ENCODE measurements at regions not wholly inside any gene's neighbourhood (a gene's known extent, or its start where the extent isn't known, plus 50 kb on each side); places are given as distances from the start of the nearest gene placed in this dataset.
"Not testable (repeated sequence)": the region's sequence is repeated elsewhere in the genome, so short reads cannot be mapped to it uniquely, and the experiment has no call there.

DNA sequence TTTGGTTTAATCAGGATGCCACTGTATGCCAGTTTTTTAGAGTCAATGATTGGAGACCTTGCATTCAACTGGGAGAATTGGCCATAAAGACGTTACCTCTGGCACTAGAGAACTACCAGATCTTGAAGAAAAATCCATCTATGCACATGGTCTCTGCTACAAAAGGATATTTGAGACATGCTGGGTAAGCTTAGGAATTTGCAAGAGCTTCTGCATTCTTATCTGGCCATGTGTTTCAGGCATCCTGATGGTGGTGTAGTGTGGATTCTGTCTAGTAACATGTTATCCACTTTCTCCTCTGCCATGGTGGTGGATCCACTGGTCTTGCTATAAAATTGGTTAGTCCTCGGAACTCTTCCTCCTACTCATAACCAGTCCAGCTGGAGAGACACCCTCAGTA lies 185.3 kb upstream of the WDFY3 start:
- Mint-ChIP-seq H3K36me3 (no peaks in the 10 kb centered on the region), H3K4me3 (no peak overlapping the region), H3K9me3 (peaks cover 0 to 21% (median 7%) of the 10 kb centered on the region in 6 donors), H3K27ac (no peak overlapping the region), H3K4me1 (no peaks in the 10 kb centered on the region), H3K27me3 (ENCODE audit: low read depth in 3 of 3) (no peaks in the 10 kb centered on the region)
- DNase-seq = no peak

GRCh38 chr4:85152480-85152879 lies 186.0 kb upstream of the WDFY3 start:
- Mint-ChIP-seq H3K4me3 (no peak overlapping the region), H3K36me3 (no peaks in the 10 kb centered on the region), H3K27me3 (ENCODE audit: low read depth in 3 of 3) (no peaks in the 10 kb centered on the region), H3K4me1 (no peaks in the 10 kb centered on the region), H3K27ac (no peak overlapping the region), H3K9me3 (peaks cover 0 to 21% (median 7%) of the 10 kb centered on the region in 6 donors)
- DNase-seq = no peak

DNA sequence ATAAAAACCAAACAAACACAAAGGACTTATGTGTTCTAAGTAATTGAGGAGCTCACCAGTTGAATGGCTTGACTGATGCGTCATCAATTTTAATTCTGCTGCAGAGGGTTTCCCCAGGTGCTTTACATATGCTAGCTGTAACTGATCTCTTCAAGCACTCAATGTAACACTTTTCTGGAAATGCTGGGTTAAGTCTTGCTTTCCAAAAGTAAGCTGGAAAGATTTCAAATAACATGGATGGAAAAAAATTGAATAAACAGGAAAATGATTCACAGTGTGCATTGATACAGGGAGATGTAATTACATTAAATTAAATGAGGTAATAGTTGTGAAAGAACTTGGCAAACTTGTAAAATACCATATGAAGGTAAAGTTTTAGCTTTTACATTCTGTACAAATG lies 186.7 kb upstream of the WDFY3 start:
- H3K36me3 Mint-ChIP-seq = no peaks in the 10 kb centered on the region
- H3K27ac Mint-ChIP-seq = no peak overlapping the region
- peaks cover 0 to 21% (median 9%) of the 10 kb centered on the region in 6 donors for H3K9me3 Mint-ChIP-seq
- peaks cover 0 to 2% (median 0%) of the 10 kb centered on the region in 3 donors for H3K27me3 Mint-ChIP-seq (ENCODE audit: low read depth in 3 of 3)
- H3K4me3 Mint-ChIP-seq = no peak overlapping the region
- no peak for DNase-seq
- no peaks in the 10 kb centered on the region for H3K4me1 Mint-ChIP-seq

DNA sequence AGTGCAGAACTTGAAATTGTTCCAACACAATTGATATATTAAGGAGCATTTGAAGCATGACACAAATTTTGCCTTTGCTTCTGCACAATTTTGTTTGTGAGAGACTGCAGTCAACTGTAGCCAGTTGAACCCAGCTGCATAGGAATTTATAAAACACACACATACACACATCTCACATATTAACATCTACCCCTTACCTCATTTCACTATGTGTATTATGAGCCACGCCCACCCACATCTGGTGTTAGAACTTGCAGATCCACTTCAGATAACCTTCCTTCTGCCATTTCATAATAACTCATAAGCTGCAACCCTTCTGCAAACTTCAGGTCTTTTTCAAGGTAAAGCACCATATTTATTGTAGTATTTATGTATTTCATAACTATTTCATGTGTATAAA lies 188.1 kb upstream of the WDFY3 start:
- peaks cover 0 to 2% (median 0%) of the 10 kb centered on the region in 3 donors for H3K27me3 Mint-ChIP-seq (ENCODE audit: low read depth in 3 of 3)
- DNase-seq = no peak
- H3K36me3 Mint-ChIP-seq = no peaks in the 10 kb centered on the region
- no peak overlapping the region for H3K4me3 Mint-ChIP-seq
- no peaks in the 10 kb centered on the region for H3K4me1 Mint-ChIP-seq
- no peak overlapping the region for H3K27ac Mint-ChIP-seq
- peaks cover 0 to 20% (median 9%) of the 10 kb centered on the region in 6 donors for H3K9me3 Mint-ChIP-seq

DNA sequence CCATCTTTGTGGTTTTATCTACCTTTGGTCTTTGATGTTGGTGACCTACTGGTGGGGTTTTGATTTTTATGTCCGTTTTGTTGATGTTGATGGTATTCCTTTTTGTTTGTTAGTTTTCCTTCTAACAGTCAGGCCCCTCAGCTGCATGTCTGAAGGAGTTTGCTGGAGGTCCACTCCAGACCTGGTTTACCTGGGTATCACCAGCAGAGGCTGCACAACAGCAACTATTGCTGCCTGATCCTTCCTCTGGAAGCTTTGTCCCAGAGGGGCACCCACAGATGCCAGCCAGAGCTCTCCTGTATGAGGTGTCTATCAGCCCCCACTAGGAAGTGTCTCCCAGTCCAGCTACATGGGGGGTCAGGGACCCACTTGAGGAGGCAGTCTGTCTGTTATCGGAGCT lies 199.3 kb upstream of the WDFY3 start:
- DNase-seq = no peak
- no peaks in the 10 kb centered on the region for H3K36me3 Mint-ChIP-seq
- no peak overlapping the region for H3K4me3 Mint-ChIP-seq
- H3K27ac Mint-ChIP-seq = no peak overlapping the region
- H3K27me3 Mint-ChIP-seq (ENCODE audit: low read depth in 3 of 3) = peaks cover under 1 to 8% (median 2%) of the 10 kb centered on the region in 3 donors
- H3K4me1 Mint-ChIP-seq = no peaks in the 10 kb centered on the region
- peaks cover 13 to 51% (median 17%) of the 10 kb centered on the region in 6 donors for H3K9me3 Mint-ChIP-seq

- Mint-ChIP-seq H3K4me1 (no peaks in the 10 kb centered on the region), H3K27me3 (ENCODE audit: low read depth in 3 of 3) (peaks cover 0 to 8% (median 2%) of the 10 kb centered on the region in 3 donors), H3K36me3 (no peaks in the 10 kb centered on the region)
Measured at GRCh38 chr4:85166318-85166717, 199.8 kb upstream of the WDFY3 start.

DNA sequence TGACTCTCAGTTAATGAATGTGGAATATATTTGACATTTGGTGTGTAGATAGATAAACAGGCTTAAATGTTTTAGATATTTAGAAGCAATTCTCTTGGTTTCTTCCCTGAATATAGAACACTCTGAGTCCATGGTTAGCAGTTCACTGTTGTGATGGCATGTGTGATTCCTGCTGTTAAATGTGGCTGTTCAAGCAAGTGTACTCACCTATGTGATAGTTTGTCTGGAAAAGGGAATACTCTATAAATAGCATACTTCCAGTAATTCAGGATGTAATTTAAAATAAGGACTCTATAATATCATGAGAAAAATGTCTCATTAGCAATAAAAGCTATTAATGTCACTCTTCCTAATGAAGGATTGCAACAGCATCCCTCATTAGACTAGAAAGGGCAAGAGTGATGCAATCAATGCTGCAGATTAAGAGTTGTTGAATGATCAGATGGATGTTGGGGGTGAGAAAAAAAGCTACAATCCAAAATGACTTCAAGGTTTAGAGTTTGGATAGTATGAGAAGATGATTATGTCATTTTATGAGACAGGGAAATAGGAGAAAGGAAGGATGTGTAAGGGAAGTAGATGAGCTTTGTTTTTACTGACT lies 201.8 kb upstream of the WDFY3 start:
- Mint-ChIP-seq H3K9me3 (peaks cover 12 to 40% (median 17%) of the 10 kb centered on the region in 6 donors), H3K36me3 (no peaks in the 10 kb centered on the region), H3K4me1 (no peaks in the 10 kb centered on the region), H3K27ac (no peak overlapping the region), H3K27me3 (ENCODE audit: low read depth in 3 of 3) (peaks cover 0 to 7% (median 0%) of the 10 kb centered on the region in 3 donors), H3K4me3 (no peak overlapping the region)
- no peak for DNase-seq

More at GRCh38 chr4:85166318-85166717, 199.8 kb upstream of the WDFY3 start:
- DNase-seq = no peak
- peaks cover 13 to 50% (median 17%) of the 10 kb centered on the region in 6 donors for H3K9me3 Mint-ChIP-seq
- H3K27ac Mint-ChIP-seq = no peak overlapping the region
- H3K4me3 Mint-ChIP-seq = no peak overlapping the region

DNA sequence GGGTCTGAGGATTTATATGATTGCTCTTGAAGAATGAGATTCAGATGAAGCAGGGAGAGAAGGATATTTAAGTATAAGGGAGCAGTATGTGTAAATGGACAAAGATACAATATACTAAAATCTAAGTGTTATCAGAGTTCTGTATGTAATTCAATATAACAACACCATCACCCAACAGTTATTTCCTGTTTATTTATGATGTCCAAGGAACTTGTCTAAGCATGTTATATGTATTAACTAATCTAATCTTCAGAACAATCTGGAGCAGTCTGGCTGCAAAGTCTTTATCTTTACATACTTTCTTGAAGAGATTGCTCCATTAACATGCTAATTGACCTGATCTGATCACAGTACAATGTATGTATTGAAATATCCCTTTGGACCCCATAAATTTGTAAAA lies 203.8 kb upstream of the WDFY3 start:
- no peak overlapping the region for H3K27ac Mint-ChIP-seq
- H3K9me3 Mint-ChIP-seq = peaks cover 8 to 40% (median 10%) of the 10 kb centered on the region in 6 donors
- no peaks in the 10 kb centered on the region for H3K36me3 Mint-ChIP-seq
- H3K4me1 Mint-ChIP-seq = no peaks in the 10 kb centered on the region
- DNase-seq = no peak
- no peak overlapping the region for H3K4me3 Mint-ChIP-seq
- H3K27me3 Mint-ChIP-seq (ENCODE audit: low read depth in 3 of 3) = no peaks in the 10 kb centered on the region

GRCh38 chr4:85175190-85175589 lies 208.7 kb upstream of the WDFY3 start:
- no peaks in the 10 kb centered on the region for H3K27me3 Mint-ChIP-seq (ENCODE audit: low read depth in 3 of 3)
- H3K9me3 Mint-ChIP-seq = peaks cover 0 to 36% (median 8%) of the 10 kb centered on the region in 6 donors
- H3K27ac Mint-ChIP-seq = no peak overlapping the region
- no peaks in the 10 kb centered on the region for H3K36me3 Mint-ChIP-seq
- no peak overlapping the region for H3K4me3 Mint-ChIP-seq
- H3K4me1 Mint-ChIP-seq = no peaks in the 10 kb centered on the region
- no peak for DNase-seq

DNA sequence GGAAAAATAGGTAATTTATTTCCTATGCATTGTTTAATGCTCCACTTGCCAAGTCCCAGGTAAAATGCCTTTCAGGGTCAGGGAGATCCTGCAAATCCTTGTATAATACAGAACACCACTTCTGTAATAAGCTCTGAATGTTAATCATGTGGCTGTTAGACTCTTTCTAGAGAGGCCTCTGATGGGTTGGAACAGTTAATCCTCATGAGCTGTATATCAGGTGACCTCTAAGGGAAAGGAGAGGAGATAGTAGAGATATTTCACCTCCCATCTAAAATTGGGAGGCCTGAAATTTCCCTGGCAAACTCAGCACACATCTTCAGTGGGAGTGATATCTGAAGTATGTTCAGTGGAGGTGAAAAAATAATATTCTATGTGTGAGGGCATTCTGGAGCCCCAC lies 210.6 kb upstream of the WDFY3 start:
- no peaks in the 10 kb centered on the region for H3K36me3 Mint-ChIP-seq
- H3K4me1 Mint-ChIP-seq = no peaks in the 10 kb centered on the region
- H3K4me3 Mint-ChIP-seq = no peak overlapping the region
- no peaks in the 10 kb centered on the region for H3K27me3 Mint-ChIP-seq (ENCODE audit: low read depth in 3 of 3)
- no peak overlapping the region for H3K27ac Mint-ChIP-seq
- no peak for DNase-seq
- peaks cover 2 to 40% (median 8%) of the 10 kb centered on the region in 6 donors for H3K9me3 Mint-ChIP-seq

DNA sequence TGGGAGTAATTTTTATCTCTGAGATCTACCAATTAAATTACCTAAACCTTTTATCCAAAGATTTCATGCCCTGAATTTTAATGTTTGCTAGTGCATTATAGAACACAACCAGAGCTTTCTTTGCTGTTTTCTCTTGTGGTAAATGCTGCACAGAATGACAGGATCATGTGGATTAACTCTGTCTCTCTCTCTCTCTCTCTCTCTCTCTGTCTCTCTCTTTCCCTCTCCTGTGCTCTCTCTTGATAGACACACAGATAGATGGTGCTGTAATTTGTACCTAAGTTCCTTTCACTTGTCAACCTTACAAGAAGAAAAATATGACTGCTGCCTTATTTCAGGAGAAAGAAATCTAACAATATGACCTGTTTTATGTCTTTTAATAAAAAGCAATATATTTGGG lies 211.2 kb upstream of the WDFY3 start:
- Mint-ChIP-seq H3K27me3 (ENCODE audit: low read depth in 3 of 3) (no peaks in the 10 kb centered on the region), H3K27ac (no peak overlapping the region), H3K4me1 (no peaks in the 10 kb centered on the region), H3K4me3 (no peak overlapping the region), H3K9me3 (peaks cover under 1 to 39% (median 6%) of the 10 kb centered on the region in 6 donors), H3K36me3 (no peaks in the 10 kb centered on the region)
- no peak for DNase-seq

GRCh38 chr4:85180533-85180932 lies 214.0 kb upstream of the WDFY3 start:
- no peak overlapping the region for H3K27ac Mint-ChIP-seq
- no peaks in the 10 kb centered on the region for H3K36me3 Mint-ChIP-seq
- no peak for DNase-seq
- H3K9me3 Mint-ChIP-seq = peaks cover 0 to 38% (median 7%) of the 10 kb centered on the region in 6 donors
- no peaks in the 10 kb centered on the region for H3K4me1 Mint-ChIP-seq
- peaks cover 0 to 1% (median 0%) of the 10 kb centered on the region in 3 donors for H3K27me3 Mint-ChIP-seq (ENCODE audit: low read depth in 3 of 3)
- H3K4me3 Mint-ChIP-seq = no peak overlapping the region

GRCh38 chr4:85187106-85187505 lies 220.6 kb upstream of the WDFY3 start:
- H3K27ac Mint-ChIP-seq = no peak overlapping the region
- no peak overlapping the region for H3K4me3 Mint-ChIP-seq
- DNase-seq = no peak
- H3K9me3 Mint-ChIP-seq = peaks cover 0 to 59% (median 29%) of the 10 kb centered on the region in 6 donors
- peaks cover 0 to 5% (median 0%) of the 10 kb centered on the region in 3 donors for H3K27me3 Mint-ChIP-seq (ENCODE audit: low read depth in 3 of 3)
- H3K4me1 Mint-ChIP-seq = no peaks in the 10 kb centered on the region
- H3K36me3 Mint-ChIP-seq = no peaks in the 10 kb centered on the region

DNA sequence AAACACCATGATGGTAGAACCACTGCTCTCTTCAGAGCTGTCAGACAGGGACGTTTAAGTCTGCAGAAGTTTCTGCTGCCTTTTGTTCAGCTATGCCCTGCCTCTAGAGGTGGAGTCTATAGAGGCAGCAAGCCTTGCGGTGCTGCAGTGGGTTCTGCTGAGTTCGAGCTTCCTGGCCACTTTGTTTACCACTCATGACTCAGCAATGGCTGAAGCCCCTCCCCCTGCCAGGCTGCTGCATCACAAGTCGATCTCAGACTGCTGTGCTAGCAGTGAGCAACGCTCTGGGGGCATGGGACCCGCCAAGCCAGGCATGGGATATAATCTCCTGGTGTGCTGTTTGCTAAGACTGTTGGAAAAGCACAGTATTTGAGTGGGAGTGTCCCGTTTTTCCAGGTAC lies 229.5 kb upstream of the WDFY3 start:
- H3K4me3 Mint-ChIP-seq; H3K27me3 Mint-ChIP-seq (ENCODE audit: low read depth in 3 of 3); H3K4me1 Mint-ChIP-seq; H3K27ac Mint-ChIP-seq; DNase-seq; H3K36me3 Mint-ChIP-seq: not testable (repeated sequence)
- peaks cover 9 to 54% (median 42%) of the 10 kb centered on the region in 6 donors for H3K9me3 Mint-ChIP-seq

GRCh38 chr4:85200106-85200505 lies 233.6 kb upstream of the WDFY3 start:
- Mint-ChIP-seq H3K9me3 (peaks cover 6 to 54% (median 35%) of the 10 kb centered on the region in 6 donors), H3K4me3 (no peak overlapping the region), H3K4me1 (no peaks in the 10 kb centered on the region), H3K27me3 (ENCODE audit: low read depth in 3 of 3) (peaks cover 0 to 2% (median under 1%) of the 10 kb centered on the region in 3 donors), H3K27ac (no peak overlapping the region), H3K36me3 (peaks cover 4 to 6% (median 5%) of the 10 kb centered on the region in 3 donors)
- DNase-seq = no peak
